HG02943 (cell line): ENCODE measurements at regions not wholly inside any gene's neighbourhood (a gene's known extent, or its start where the extent isn't known, plus 50 kb on each side); places are given as distances from the start of the nearest gene placed in this dataset.
"Not testable (repeated sequence)": the region's sequence is repeated elsewhere in the genome, so short reads cannot be mapped to it uniquely, and the experiment has no call there.

Experiments used
- ATAC-seq: cut with Tn5 transposase; IDR thresholded peaks from one replicate; pipeline ENCODE4 v1.9.1; 2021; ENCODE audit warnings: mild to moderate bottlenecking, low read depth, moderate library complexity; ENCODE audit not compliant: unreplicated experiment

DNA sequence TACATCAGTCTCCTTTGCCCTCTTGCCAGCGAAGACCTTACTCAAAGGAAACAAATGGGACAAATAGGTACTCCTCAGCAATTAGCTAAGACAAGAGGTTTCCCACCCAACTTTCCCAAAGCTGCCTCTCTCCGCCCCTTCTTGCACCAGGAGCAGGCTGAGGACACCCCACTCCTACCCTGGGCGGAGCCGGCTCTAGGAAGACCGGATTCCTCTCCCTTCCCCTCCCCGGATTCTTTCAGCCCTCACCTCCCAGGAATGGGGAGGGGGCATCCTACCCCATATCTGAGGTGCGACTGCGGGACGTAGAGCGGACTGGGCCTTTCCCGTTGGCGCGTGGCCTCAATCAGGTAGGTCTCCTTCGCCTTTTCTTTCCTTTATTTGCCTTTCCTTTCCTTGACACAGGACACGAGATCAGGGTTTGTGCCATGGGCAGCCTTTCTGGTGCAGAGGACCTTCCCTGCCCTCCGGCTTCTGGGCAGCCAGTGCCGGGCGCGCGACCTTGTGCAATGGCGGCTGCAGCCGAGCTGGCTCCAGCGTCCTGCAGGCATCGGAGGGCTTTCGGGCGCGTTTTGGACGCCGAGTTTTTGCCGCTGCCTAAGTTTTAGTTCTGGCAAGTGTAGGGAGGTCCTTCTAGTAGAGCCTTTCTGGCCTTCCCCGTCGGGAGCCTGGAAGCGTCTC is 279.9 kb downstream of the PLS3 start:
- not testable (repeated sequence) for ATAC-seq

DNA sequence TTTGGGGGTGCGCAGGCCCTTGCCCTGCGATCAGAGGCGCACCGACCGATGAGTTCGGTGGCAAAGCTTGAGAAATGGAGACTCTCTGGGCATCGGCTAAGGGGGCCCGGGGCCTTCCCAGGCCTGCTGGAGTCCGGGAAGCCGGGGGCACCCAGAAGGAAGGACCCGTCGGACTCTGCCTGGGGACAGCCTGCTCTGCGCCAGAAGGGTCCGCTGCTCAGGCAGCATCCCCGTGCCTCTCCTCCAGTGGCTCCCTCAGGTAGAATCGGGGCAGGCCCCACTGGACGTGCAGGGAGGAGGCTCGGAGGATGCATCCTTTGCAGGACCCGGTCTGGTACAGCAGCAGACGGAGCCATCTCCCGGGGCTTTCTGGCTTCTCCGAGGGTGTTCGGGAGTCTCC is 290.0 kb downstream of the PLS3 start:
- ATAC-seq, result not testable (repeated sequence)

DNA sequence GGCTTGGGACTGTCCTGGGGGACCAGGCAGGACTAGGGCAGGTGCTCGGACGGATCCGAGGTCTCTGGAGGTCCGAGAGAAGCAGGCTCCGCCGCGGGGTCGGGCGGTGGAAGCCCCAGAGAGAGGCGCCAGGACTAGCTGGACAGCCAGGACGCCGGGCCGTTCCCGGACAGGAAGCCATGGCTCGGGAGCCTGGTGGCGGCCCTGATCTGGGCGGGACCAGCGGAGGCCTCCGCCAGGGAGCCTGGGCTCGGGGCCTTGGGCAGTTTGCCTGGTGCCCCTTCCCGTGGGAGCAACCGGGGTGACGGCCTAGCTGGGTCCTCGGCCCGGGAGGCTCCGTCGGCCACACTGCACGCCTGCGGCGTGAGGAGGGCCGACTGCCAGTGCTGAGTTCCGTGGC is 292.3 kb downstream of the PLS3 start:
- not testable (repeated sequence) for ATAC-seq

DNA sequence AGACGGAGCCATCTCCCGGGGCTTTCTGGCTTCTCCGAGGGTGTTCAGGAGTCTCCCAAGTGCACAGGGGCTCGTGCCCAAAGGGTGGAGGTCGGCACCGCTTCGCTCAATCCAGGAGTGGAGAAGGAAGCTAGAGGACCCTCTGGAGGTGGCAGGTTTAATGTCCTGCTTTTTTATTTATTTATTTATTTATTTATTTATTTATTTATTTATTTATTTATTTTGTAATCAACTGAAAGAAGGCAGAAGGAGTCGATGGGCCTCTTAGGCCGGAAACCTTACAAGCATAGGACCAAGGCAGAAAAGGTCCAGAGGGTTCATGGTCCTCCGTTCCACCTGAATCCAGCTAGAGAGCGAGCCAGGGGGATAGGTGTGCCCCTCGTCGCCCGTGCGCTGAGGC is 289.4 kb upstream of the AGTR2 start:
- ATAC-seq, result not testable (repeated sequence)

DNA sequence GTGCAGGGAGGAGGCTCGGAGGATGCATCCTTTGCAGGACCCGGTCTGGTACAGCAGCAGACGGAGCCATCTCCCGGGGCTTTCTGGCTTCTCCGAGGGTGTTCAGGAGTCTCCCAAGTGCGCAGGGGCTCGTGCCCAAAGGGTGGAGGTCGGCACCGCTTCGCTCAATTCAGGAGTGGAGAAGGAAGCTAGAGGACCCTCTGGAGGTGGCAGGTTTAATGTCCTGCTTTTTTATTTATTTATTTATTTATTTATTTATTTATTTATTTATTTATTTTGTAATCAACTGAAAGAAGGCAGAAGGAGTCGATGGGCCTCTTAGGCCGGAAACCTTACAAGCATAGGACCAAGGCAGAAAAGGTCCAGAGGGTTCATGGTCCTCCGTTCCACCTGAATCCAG is 286.4 kb upstream of the AGTR2 start:
- ATAC-seq, result not testable (repeated sequence)

DNA sequence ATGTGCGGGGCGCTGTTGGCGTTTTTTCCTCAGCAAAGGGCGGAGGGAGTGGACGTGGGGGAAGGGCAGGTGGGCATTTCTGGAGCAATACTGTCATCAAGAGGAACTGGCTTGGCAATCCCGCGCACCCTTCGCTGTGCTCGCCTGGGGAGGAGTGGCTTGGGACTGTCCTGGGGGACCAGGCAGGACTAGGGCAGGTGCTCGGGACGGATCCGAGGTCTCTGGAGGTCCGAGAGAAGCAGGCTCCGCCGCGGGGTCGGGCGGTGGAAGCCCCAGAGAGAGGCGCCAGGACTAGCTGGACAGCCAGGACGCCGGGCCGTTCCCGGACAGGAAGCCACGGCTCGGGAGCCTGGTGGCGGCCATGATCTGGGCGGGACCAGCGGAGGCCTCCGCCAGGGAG is 282.5 kb upstream of the AGTR2 start:
- ATAC-seq, result not testable (repeated sequence)

DNA sequence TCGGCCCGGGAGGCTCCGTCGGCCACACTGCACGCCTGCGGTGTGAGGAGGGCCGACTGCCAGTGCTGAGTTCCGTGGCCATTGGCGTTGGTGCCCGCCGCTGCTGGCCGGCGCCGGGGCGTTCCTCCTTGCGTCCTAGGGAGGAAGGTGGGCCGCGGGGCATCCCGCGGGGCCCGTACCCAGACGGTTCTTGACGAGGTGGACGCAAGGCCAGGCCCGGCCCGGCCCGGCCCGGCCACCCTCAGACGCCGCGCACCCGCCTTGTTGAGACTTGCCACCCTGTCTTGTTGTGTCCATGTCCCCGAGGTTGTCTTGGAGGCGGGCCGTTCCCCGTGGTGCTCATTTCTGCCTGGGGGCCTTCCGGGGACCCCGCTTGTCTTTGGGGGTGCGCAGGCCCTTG is 282.0 kb upstream of the AGTR2 start:
- ATAC-seq, result not testable (repeated sequence)

DNA sequence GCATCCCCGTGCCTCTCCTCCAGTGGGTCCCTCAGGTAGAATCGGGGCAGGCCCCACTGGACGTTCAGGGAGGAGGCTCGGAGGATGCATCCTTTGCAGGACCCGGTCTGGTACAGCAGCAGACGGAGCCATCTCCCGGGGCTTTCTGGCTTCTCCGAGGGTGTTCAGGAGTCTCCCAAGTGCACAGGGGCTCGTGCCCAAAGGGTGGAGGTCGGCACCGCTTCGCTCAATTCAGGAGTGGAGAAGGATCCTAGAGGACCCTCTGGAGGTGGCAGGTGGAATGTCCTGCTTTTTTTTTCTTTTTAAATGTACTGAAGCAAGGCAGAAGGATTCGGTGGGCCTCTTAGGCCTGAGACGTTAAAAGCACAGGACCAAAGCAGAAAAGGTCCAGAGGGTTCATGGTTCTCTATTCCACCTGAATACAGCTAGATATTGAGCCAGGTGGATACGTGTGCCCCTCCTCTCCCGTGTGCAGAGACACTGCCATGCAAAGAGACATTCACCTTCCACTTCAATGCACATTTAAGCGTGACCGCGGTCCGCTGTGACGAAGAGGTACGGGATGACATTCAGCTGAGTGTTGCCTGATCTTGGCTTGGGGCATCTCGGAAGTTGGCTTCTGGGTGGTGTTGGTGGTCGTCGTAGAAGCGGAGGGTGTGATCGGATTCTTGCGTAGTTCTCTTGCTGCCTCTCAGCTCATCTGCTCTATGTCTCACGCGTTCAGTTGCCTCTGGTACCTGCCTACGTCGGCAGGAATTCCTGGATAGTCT is 281.2 kb upstream of the AGTR2 start:
- no peak for ATAC-seq

DNA sequence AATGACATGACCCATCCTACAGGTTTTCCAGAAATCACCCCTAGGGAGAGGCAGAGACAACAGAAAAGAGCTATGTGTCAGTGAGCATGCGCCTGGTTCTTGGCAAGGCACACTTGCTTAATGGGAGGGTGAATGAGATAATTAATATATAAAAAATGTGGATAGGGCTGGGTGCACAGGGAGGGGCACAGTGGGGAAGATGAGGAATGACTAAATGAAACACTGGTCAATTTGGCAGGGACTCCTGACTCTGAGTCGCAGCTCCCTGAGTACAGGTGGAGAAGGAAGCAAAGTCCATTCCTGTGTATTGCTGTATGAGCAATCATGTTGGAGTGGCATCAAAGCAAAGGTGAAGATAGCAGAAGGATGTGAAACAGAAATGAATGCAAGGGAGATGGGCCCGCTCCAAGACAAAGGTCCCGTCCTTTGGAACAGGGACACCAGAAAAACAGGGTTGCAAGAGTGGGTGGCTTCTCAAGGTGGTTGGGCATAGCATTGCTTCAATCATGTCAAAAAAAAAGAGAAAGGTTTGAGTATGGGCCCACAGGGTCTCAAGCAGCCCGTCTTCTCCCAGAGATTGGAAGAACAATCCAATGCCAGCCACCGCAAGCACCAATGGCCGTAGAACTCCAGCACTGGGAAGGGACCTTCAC is 278.4 kb upstream of the AGTR2 start:
- ATAC-seq, result no peak

DNA sequence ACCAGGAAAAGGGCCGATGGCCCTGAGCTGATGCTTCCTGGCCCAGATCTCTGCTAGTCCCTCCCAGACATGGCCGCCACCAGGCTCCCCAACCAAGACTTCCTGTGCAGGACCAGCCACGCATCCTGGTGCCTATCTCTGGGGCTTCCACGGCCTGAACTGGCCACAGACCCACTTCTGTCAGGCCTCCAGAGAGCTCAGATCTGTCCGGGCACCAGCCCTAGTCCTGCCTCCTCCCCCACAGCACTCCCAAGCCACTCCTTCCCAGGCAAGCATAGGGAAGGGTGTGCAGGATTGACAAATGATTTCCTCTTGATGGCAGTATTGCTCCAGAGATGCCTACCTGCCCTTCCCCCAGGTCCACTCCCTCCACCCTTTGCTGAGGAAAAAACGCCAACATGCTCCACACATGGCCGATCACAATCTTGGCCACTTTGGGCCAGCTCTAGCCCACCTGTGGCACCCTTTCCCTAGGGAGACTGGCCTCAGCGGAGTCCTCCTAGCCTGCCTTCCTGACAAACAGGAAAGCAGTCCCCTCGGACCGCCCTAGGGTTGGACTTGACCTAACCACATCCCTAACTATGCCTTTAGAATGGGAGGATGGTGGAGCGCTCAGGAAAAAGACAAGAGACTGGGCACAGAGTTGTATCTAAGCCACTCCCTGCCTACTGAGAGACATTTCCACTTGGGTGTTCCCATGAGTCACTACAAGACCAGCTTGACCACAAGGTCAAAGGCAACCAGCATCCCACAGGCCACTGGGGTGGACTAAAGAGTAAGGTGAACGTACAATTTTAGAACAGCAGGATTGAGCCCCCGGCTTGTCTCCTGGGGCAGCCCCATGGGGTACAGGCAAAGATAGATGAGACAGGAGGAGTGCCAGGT is 277.5 kb upstream of the AGTR2 start:
- ATAC-seq, result peak; percentile 52

DNA sequence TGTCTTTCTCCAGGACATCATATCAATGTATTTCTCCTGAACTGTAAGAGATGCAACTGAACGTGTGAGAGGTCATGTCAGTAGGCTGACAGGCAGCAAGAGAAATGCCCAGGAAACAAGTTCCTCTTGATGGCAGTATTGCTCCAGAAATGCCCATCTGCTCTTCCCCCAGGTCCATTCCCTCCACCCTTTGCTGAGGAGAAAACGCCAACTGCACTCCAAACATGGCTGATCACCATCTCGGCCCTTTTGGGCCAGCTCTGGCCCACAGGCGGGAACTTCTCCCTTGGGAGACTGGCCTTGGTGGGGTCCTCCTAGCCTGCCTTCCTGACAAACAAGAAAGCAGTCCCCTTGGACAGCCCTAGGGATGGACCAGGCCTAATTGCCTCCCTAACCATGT is 276.5 kb upstream of the AGTR2 start:
- no peak for ATAC-seq

DNA sequence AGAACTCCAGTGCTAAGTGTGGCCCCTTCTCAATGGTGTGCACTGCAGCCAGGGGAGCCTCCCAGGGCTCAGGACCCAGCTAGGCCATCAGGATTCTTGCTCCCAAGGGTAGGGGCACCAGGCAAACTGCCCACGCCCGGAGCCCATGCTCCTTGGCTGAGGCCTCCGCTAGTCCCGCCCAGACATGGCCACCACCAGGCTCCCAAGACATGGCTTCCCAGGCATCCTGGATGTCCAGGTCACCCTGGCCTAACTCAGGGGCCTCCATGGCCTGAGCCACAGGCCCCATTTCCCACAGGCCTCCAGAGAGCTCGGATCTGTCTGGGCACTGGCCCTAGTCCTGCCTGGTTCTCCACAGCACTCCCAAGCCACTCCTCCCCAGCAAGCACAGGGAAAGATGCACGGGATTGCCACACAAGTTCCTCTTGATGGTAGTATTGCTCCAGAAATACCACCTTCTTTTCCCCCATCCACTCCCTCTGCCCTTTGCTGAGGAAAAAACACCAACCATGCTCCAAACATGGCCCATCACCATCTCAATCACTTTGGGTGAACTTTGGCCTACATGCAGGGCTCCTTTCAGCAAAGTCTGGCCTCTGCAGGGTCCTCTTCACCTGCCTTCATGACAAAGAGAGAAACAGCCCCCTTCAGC is 274.7 kb upstream of the AGTR2 start:
- no peak for ATAC-seq

DNA sequence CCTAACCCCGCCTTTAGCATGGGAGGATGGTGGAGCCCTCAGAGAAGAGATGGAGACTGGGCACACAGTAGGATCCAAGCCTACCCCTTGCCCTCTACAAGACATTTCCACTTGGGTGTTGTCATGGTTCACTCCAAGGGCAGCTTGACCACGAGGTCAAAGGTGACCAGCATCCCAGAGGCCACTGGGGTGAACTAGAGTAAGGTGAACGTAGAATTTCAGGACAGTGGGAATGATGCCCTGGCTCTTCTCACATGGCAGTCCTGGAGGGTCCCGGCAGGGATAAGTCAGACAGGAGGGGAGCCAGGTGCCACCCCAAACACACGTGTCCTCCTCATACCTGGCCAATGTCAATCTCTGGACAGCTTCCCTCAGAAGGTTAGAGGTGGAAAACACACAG is 274.2 kb upstream of the AGTR2 start:
- no peak for ATAC-seq

DNA sequence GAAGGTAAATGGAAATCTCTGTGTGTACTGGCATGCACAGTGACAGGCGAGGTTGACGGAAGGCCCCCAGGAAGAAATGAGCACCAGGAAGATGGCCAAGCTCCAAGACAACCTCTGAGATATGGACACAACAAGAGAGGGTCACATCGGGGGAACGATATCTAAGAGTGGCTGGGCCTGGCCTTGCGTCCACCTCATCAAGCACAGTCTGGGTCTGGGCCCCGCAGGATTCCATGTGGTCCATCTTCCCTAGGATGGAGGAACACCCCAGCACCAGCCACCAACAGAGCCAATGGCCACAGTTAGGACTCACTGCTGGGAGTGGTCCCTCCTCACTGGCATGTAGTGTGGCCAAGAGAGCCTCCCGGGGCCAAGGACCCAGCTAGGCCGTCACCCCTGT is 272.6 kb upstream of the AGTR2 start:
- ATAC-seq, result no peak

DNA sequence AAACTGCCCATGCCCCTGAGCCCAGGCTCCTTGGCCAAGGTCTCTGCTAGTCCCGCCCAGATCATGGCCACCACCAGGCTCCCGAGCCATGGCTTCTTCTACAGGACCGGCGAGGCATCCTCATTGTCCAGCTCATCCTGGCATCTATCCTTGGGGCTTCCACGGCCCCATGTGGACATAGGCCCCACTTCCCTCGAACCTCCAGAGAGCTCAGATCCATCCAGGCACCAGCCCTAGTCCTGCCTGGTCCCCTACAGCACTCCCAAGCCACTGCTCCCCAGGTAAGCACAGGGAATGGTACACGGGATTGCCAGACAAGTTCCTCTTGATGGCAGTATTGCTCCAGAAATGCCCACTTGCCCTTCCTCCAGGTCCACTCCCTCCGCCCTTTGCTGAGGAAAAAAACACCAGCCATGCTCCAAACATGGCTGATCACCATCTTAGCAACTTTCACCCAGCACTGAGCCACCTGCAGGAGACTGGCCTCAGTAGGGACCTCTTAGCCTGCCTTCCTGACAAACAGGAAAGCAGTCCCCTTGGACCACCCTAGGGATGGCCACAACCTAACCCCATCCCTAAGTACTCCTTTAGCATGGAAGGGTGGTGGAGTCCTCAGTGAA is 272.1 kb upstream of the AGTR2 start:
- peak; percentile 56 for ATAC-seq

DNA sequence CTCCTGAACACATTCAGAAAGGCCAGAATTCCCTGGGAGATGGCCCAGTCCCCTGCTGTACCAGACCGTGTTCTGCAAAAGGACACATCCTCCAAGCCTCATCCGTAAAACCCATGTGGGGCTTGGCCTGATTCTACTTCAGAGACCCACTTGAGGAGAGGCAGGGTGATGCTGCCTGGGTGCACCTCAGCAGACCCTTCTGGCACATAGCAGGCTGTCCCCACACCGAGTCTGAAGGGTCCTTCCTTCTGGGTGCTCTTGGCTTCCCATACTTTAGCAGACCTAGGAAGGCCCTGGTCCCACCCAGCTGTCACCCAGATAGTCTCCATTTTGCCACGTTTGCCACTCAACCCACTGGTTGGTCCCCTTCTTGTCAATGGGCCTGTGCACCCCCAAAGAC is 270.1 kb upstream of the AGTR2 start:
- ATAC-seq, result no peak

DNA sequence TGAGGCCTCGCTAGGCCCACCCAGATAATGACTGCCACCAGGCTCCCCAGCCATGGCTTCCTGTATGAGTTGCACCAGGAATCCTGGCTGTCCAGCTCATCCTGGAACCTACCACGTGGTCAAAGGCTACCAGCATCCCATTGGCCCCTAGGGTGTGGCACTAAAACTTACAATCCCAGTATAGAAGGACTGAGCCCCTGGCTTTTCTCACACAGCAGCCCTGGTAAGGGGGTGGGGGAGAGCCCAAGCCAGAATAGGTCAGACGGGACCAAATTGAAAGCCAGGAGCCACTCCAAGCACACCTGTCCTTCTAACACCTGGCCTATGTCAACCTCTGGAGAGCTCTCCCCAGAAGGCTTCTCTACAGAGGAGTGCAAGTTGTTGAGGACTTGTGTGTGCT is 269.3 kb upstream of the AGTR2 start:
- ATAC-seq, result no peak

DNA sequence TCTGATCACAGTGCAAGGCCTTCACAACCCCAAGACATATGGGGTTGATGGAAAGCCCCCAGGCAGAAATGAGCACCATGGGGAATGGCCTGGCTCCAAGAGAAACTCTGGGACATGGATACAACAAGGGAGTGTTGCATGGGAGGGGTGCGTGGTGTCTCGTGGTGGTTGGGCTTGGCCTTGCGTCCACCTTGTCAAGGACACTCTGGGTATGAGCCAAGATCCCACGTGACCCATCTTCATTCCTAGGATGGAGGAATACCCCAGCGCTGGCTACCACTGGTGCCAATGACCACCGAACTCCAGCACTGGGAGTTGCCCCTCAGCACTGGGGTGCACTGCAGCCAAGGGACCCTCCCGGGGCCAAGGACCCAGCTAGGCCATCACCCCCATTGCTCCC is 267.5 kb upstream of the AGTR2 start:
- no peak for ATAC-seq

DNA sequence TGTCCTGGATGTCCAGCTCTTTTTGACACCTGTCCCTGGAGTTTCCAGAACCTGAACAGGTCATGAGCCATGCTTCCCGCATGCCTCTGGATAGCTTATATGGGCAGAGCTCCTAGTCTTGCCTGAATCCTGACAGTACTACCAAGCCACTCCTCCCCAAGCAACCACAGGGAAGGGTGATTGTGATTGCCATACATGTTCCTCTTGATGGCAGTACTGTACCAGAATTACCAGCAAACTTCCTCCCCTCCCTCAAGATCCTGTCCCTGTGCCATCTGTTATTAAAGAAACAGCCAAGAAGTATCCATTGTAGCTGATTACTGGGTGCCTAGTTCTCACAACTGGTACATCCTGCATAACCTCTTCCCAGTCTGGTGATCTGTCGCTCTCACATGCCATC is 264.3 kb upstream of the AGTR2 start:
- ATAC-seq, result no peak

DNA sequence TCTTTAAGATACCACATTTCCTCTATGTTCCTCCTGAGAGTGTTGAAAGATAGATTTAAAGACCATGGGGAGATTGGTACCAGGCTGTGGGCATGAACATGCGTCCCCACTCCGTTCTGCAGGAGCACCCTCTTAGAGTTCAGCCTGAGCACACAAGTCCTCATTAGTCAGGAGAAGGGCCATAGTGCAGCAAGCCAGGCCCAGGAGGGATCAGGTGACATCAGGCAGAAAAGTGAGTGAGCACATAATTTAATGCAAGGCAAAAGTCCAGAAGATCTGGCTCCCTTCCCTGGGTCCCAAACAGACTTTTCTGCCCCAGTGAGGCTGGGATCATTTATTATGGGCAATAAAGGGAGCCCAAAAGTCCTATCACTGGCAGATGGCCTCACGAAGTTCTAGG is 263.7 kb upstream of the AGTR2 start:
- ATAC-seq, result no peak
